HL-60 (cell line): ENCODE measurements at regions not wholly inside any gene's neighbourhood (a gene's known extent, or its start where the extent isn't known, plus 50 kb on each side); places are given as distances from the start of the nearest gene placed in this dataset.

Experiments
- DNase-seq, 2 experiments: peaks; one replicate each; pipeline ENCODE4 v3.0.0-alpha.2; 2010 to 2020; ENCODE audit warnings: low read depth in 1 of 2, low spot score in 1 of 2
- H3K27ac ChIP-seq: fragments of 250-450 bp; sonication (Bioruptor Pico); replicated peaks from 2 replicates; pipeline ENCODE4 v1.5.1; 2020; ENCODE audit warnings: mild to moderate bottlenecking, moderate library complexity
- H3K27me3 ChIP-seq: fragments of 250-450 bp; sonication (Bioruptor Pico); 2 replicates; pipeline ENCODE4 v1.5.1; 2021; ENCODE audit warnings: mild to moderate bottlenecking, moderate library complexity; ENCODE audit not compliant: insufficient read depth, poor library complexity, severe bottlenecking
- H3K4me3 ChIP-seq: replicated peaks from 2 replicates; pipeline ENCODE4 v1.5.1; 2011; ENCODE audit warnings: mild to moderate bottlenecking, control low read depth, low read length; ENCODE audit not compliant: insufficient read depth
- GABPA ChIP-seq: IDR thresholded peaks from 2 replicates; pipeline ENCODE4 v1.6.1; 2012; ENCODE audit warnings: low read depth
- POLR2AphosphoS5 ChIP-seq: IDR thresholded peaks from 2 replicates; pipeline ENCODE4 v1.6.1; 2012; ENCODE audit warnings: low read depth
- SPI1 ChIP-seq: IDR thresholded peaks from 2 replicates; pipeline ENCODE4 v1.6.1; 2012; ENCODE audit warnings: low read depth, mild to moderate bottlenecking, borderline replicate concordance
- TF ChIP-seq, protein P1 (sequence below): IDR thresholded peaks from 2 replicates; pipeline ENCODE4 v1.6.1; 2012; ENCODE audit warnings: low read depth; ENCODE audit not compliant: insufficient replicate concordance
- TF ChIP-seq, protein P2 (sequence below): IDR thresholded peaks from one replicate; pipeline ENCODE4 v1.5.1; 2011; ENCODE audit warnings: low read length, control low read depth, inconsistent platforms; ENCODE audit not compliant: insufficient read depth

DNA sequence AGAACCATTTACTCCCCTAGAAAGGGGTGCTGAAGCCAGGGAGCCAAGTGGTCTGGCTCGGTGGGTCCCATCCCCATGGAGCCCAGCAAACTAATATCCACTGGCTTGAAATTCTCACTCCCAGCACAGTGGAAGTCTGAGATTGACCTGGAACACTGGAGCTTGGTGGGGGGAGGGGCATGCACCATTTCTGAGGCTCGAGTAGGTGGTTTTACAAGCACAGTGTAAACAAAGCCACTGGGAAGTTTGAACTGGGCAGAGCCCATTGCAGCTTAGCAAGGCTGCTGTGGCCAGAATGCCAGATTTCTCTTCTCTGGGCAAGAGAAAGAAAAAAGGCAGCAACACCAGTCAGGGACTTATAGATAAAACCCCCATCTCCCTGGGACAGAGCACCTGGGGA lies 855.8 kb upstream of the CITED2 start:
- DNase-seq, result no peak
- Histone ChIP-seq H3K27me3 (no peaks in the 10 kb centered on the region), H3K4me3 (no peak overlapping the region), H3K27ac (no peak overlapping the region)
- TF ChIP-seq, protein P1, sequence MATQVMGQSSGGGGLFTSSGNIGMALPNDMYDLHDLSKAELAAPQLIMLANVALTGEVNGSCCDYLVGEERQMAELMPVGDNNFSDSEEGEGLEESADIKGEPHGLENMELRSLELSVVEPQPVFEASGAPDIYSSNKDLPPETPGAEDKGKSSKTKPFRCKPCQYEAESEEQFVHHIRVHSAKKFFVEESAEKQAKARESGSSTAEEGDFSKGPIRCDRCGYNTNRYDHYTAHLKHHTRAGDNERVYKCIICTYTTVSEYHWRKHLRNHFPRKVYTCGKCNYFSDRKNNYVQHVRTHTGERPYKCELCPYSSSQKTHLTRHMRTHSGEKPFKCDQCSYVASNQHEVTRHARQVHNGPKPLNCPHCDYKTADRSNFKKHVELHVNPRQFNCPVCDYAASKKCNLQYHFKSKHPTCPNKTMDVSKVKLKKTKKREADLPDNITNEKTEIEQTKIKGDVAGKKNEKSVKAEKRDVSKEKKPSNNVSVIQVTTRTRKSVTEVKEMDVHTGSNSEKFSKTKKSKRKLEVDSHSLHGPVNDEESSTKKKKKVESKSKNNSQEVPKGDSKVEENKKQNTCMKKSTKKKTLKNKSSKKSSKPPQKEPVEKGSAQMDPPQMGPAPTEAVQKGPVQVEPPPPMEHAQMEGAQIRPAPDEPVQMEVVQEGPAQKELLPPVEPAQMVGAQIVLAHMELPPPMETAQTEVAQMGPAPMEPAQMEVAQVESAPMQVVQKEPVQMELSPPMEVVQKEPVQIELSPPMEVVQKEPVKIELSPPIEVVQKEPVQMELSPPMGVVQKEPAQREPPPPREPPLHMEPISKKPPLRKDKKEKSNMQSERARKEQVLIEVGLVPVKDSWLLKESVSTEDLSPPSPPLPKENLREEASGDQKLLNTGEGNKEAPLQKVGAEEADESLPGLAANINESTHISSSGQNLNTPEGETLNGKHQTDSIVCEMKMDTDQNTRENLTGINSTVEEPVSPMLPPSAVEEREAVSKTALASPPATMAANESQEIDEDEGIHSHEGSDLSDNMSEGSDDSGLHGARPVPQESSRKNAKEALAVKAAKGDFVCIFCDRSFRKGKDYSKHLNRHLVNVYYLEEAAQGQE, result no peak
- TF ChIP-seq SPI1, result no peak
- no peak for TF ChIP-seq POLR2AphosphoS5
- TF ChIP-seq, protein P2, sequence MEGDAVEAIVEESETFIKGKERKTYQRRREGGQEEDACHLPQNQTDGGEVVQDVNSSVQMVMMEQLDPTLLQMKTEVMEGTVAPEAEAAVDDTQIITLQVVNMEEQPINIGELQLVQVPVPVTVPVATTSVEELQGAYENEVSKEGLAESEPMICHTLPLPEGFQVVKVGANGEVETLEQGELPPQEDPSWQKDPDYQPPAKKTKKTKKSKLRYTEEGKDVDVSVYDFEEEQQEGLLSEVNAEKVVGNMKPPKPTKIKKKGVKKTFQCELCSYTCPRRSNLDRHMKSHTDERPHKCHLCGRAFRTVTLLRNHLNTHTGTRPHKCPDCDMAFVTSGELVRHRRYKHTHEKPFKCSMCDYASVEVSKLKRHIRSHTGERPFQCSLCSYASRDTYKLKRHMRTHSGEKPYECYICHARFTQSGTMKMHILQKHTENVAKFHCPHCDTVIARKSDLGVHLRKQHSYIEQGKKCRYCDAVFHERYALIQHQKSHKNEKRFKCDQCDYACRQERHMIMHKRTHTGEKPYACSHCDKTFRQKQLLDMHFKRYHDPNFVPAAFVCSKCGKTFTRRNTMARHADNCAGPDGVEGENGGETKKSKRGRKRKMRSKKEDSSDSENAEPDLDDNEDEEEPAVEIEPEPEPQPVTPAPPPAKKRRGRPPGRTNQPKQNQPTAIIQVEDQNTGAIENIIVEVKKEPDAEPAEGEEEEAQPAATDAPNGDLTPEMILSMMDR, result no peak
- TF ChIP-seq GABPA, result no peak

DNA sequence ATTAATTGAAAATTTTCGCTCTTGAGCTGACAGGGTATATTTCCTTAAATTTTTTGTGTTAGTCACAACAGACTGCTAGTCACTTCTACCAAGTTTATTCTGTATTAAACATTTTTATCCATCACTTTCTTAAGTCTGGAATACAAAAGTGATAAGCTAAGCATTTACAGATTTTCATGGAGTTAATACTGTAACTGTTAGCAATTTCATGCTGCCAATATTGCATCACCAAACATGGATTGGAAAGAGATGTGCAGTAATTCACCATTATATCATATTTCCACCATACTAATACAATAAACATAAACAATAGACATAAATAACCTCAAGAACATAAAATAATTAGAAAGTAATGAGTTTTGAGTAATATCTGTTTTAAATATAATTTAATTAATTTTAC lies 854.0 kb upstream of the CITED2 start:
- DNase-seq, result no peak
- Histone ChIP-seq H3K27me3 (no peaks in the 10 kb centered on the region), H3K27ac (no peak overlapping the region), H3K4me3 (no peak overlapping the region)
- TF ChIP-seq POLR2AphosphoS5 (no peak), GABPA (no peak), SPI1 (no peak)
- TF ChIP-seq, protein P2, result no peak

DNA sequence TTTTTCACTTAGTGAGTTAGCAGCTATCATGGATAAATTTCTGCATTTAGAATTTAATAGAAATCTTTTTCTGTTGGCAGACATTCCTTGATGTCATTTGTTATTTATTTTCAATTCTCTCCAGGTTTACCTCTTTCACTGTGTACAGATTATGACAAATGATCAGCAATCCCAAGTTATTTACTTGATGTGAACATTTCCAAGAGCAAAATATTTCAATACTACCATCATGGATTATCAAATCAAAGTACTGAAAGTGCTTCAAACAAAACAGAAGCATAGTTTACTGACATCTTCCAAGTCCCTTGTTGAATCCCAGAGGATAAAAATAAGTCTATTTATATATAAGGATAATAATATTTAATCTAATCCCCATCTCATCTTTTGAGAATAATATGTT lies 852.2 kb upstream of the CITED2 start:
- no peak overlapping the region for H3K27ac ChIP-seq
- no peak overlapping the region for H3K4me3 ChIP-seq
- DNase-seq, result no peak
- no peaks in the 10 kb centered on the region for H3K27me3 ChIP-seq
- TF ChIP-seq SPI1 (no peak), GABPA (no peak), POLR2AphosphoS5 (no peak)
- TF ChIP-seq, protein P1, result no peak
- TF ChIP-seq, protein P2, result no peak

DNA sequence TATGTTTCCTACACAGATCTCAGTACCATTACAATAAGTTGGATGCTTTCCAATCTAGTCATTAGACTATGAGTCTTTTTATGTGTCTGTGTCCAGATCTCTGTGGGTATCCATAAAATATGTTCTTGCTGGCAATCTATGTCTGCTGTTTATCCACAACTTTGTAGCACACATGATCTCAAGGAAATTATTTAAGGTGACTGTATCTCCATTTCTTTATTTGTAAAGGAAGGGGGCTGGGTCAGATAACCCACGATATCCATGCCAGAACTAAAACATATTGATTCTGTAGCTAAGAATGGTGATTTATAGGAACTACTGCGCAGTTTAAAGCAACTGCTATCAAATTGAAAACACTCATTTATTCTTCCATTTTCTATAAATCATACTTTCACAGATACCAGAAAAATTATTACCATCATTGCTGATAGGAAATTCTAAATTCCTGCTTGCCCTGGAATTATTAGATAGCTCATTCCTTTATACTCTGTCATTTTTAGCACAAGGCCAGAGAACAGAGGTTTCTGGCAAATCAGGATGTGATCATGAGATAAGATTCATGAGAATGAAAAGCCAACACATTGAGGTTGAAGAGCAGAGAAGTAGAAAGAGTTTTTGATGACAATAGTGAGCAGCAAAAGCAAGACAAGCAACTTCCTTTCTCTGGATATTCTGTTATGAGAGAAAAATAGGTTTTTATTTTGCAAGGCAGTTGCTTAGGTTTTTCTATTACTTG lies 851.4 kb upstream of the CITED2 start:
- Histone ChIP-seq H3K27ac (no peak overlapping the region), H3K27me3 (no peaks in the 10 kb centered on the region), H3K4me3 (no peak overlapping the region)
- TF ChIP-seq SPI1, result no peak
- TF ChIP-seq, protein P2, result no peak
- TF ChIP-seq, protein P1, result no peak
- TF ChIP-seq POLR2AphosphoS5, result no peak
- no peak for TF ChIP-seq GABPA
- DNase-seq, result no peak
